ENCODE measurements at regions not wholly inside any gene's neighbourhood (a gene's known extent, or its start where the extent isn't known, plus 50 kb on each side); places are given as distances from the start of the nearest gene placed in this dataset.

DNA sequence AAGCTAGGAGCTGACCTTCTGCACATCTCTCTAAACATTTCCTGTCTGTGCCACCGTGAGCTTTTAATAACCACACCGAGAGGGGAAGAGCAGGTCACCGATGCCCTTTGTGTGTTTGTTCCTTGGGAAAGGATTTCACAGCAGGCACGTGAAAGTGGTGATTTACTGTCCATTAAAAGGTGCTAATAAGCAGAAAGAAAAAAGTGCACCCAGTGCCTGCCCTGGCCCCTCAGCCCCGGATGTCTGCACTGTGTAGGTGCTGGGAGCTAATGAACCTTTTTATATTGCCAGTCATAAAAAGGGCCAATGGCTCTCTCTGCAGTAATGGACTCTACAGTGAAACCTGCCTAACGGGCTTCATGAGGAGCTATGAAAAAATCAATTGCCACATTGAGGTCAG is 312.6 kb downstream of the C6orf118 start:
- WGBS, 2 donors (ENCODE audit: low coverage in 1 of 2) = 24 to 32% methylated on average over 5 to 6 of the region's 6 CpGs
- intact Hi-C loops (cut with DNase I; ENCODE audit: low total_unique reads) (no loop called here), in situ Hi-C loops (cut with MboI; ENCODE audit: low pct_ligation_motif_present in 1 of 4, low pct_unique_long_range_greater_than_20kb in 1 of 4, low sequenced_read_pairs in 3 of 4) (no loop called here)
- no peak for DNase-seq
- Histone ChIP-seq H3K27me3 (no peaks in the 10 kb centered on the region), H3K36me3 (no peaks in the 10 kb centered on the region), H3K27ac (no peak overlapping the region), H3K9me3 (peaks cover 0 to 4% of the 10 kb centered on the region in 2 donors), H3K4me3 (no peak overlapping the region), H3K4me1 (no peaks in the 10 kb centered on the region)
- TF ChIP-seq EP300 (IDR thresholded peaks at IDR 0.05; ENCODE audit: low read depth) = no peak
- TF ChIP-seq POLR2AphosphoS5 (IDR thresholded peaks at IDR 0.05) = no peak

DNA sequence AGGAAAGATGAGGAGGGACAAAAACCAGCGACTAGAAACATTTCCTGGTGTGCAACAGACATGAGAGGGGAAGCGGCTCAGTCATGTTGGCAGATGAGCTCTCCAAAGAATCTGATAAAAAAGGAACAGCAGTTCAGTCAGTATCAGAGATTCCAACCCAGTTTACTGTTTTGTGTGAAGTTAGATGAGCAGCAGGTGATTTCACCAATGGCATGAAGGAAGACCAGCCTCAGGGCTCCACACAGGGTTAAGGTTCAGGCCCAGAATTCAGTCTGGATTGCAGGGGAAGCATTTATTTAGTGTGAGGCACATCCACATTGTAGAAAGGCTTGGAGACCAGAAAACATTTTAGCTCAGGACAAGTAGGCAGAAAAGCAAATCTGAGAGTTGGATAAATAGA is 317.8 kb downstream of the C6orf118 start:
- TF ChIP-seq, protein P1, sequence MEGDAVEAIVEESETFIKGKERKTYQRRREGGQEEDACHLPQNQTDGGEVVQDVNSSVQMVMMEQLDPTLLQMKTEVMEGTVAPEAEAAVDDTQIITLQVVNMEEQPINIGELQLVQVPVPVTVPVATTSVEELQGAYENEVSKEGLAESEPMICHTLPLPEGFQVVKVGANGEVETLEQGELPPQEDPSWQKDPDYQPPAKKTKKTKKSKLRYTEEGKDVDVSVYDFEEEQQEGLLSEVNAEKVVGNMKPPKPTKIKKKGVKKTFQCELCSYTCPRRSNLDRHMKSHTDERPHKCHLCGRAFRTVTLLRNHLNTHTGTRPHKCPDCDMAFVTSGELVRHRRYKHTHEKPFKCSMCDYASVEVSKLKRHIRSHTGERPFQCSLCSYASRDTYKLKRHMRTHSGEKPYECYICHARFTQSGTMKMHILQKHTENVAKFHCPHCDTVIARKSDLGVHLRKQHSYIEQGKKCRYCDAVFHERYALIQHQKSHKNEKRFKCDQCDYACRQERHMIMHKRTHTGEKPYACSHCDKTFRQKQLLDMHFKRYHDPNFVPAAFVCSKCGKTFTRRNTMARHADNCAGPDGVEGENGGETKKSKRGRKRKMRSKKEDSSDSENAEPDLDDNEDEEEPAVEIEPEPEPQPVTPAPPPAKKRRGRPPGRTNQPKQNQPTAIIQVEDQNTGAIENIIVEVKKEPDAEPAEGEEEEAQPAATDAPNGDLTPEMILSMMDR (IDR thresholded peaks at IDR 0.05) = no peak
- TF ChIP-seq POLR2AphosphoS5 (IDR thresholded peaks at IDR 0.05) (no peak), POLR2A (IDR thresholded peaks at IDR 0.05) (no peak), EP300 (IDR thresholded peaks at IDR 0.05; ENCODE audit: low read depth) (no peak)
- DNase-seq = no peak
- 29 to 69% methylated on average over 1 to 2 of the region's 2 CpGs for WGBS, 2 donors (ENCODE audit: low coverage in 1 of 2)
- peaks cover 0 to 4% of the 10 kb centered on the region in 2 donors for H3K9me3 ChIP-seq
- intact Hi-C loops (cut with DNase I; ENCODE audit: low total_unique reads) (no loop called here), in situ Hi-C loops (cut with MboI; ENCODE audit: low pct_ligation_motif_present in 1 of 4, low pct_unique_long_range_greater_than_20kb in 1 of 4, low sequenced_read_pairs in 3 of 4) (no loop called here)
- no peaks in the 10 kb centered on the region for H3K4me1 ChIP-seq
- H3K36me3 ChIP-seq = no peaks in the 10 kb centered on the region
- no peak overlapping the region for H3K4me3 ChIP-seq
- H3K27ac ChIP-seq = no peak overlapping the region
- H3K27me3 ChIP-seq = no peaks in the 10 kb centered on the region

DNA sequence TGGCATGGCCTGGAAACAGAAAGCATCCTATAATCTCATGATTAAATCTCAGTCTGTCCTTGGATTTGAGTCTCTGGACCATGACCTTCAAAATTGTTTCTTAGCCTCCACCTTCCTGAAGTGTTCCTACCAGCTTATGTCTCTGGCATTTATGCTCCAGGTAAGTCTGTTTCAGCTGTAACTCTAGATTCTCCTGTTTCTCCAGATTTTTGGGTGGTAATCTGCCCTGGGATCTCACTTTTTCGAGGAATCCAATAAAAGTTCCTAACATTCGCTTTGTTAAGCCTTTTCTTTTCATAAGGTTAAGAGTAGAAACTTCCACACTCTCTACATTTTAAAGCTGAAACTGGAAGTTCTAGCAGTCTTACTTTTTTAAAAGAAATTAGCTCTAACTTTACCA is 318.5 kb downstream of the C6orf118 start:
- in situ Hi-C loops (cut with MboI; ENCODE audit: low pct_ligation_motif_present in 1 of 4, low pct_unique_long_range_greater_than_20kb in 1 of 4, low sequenced_read_pairs in 3 of 4) = no loop called here
- intact Hi-C loops (cut with DNase I; ENCODE audit: low total_unique reads) = no loop called here

DNA sequence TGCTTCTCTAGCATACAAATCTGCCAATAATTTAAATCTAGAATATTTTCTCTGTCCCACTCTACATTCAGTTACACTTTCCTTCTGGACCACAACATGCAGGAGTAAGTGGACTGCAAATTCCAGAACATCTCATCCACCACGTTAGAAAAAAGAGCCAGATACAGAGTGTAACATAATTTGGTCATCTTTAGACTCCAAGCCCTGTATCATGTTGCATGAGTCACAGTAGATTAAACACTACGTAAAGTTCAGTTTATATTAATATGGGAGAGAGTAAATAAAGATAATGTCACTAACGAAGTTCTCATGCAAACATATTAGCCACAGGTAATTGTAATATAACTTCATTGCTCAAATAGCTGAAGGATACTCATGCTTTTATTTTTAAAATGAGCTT is 327.0 kb downstream of the C6orf118 start:
- no peak for DNase-seq
- H3K4me3 ChIP-seq = no peak overlapping the region
- intact Hi-C loops (cut with DNase I; ENCODE audit: low total_unique reads) (no loop called here), in situ Hi-C loops (cut with MboI; ENCODE audit: low pct_ligation_motif_present in 1 of 4, low pct_unique_long_range_greater_than_20kb in 1 of 4, low sequenced_read_pairs in 3 of 4) (no loop called here)
- no peaks in the 10 kb centered on the region for H3K36me3 ChIP-seq
- H3K27me3 ChIP-seq = no peaks in the 10 kb centered on the region
- no peaks in the 10 kb centered on the region for H3K9me3 ChIP-seq
- no peaks in the 10 kb centered on the region for H3K4me1 ChIP-seq
- no peak overlapping the region for H3K27ac ChIP-seq
- no peak for TF ChIP-seq EP300 (IDR thresholded peaks at IDR 0.05; ENCODE audit: low read depth)
- TF ChIP-seq POLR2AphosphoS5 (IDR thresholded peaks at IDR 0.05) = no peak
- TF ChIP-seq POLR2A (IDR thresholded peaks at IDR 0.05) = no peak
- TF ChIP-seq, protein P1 (IDR thresholded peaks at IDR 0.05) = no peak
- 47 to 65% methylated on average over 3 of the region's 3 CpGs for WGBS, 2 donors (ENCODE audit: low coverage in 1 of 2)

More for the DNA sequence above, 318.5 kb downstream of the C6orf118 start:
- H3K9me3 ChIP-seq = peaks cover 0 to 4% of the 10 kb centered on the region in 2 donors
- no peak overlapping the region for H3K4me3 ChIP-seq
- no peak overlapping the region for H3K27ac ChIP-seq
- no peaks in the 10 kb centered on the region for H3K36me3 ChIP-seq
- no peaks in the 10 kb centered on the region for H3K27me3 ChIP-seq
- DNase-seq = no peak
- TF ChIP-seq, protein P1 (IDR thresholded peaks at IDR 0.05) = no peak
- TF ChIP-seq POLR2A (IDR thresholded peaks at IDR 0.05) (no peak), POLR2AphosphoS5 (IDR thresholded peaks at IDR 0.05) (no peak)
- 59% methylated on average over 2 of the region's 2 CpGs; no CpG with 5 or more reads in 1 of the 2 donors for WGBS, 2 donors (ENCODE audit: low coverage in 1 of 2)
- no peaks in the 10 kb centered on the region for H3K4me1 ChIP-seq

DNA sequence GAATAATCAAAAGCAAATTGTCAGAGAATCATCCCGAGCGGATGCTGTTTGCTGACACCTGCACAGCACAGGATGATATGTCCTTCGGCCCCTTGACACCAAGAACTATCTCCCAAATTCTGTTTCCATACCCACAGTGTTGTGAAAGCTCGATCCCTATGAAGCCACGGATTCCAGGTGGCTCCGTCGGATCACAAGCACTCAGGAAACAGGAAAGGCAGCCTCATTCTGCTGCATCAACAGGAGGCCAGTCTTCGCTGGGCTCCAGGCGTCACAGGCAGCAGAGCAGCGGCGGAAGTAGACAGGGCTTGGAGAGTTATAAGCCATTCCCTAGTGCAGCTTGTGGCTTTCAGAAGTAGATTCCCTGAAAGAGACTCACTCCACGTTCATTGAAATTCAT is 342.3 kb downstream of the C6orf118 start:
- no peak for DNase-seq
- TF ChIP-seq POLR2AphosphoS5 (IDR thresholded peaks at IDR 0.05) (no peak), POLR2A (IDR thresholded peaks at IDR 0.05) (no peak), EP300 (IDR thresholded peaks at IDR 0.05; ENCODE audit: low read depth) (no peak)
- TF ChIP-seq, protein P1 (IDR thresholded peaks at IDR 0.05) = no peak
- no peaks in the 10 kb centered on the region for H3K36me3 ChIP-seq
- WGBS, 2 donors (ENCODE audit: low coverage in 1 of 2) = 78 to 82% methylated on average over 4 to 12 of the region's 12 CpGs
- no peaks in the 10 kb centered on the region for H3K4me1 ChIP-seq
- no peak overlapping the region for H3K4me3 ChIP-seq
- in situ Hi-C loops (cut with MboI; ENCODE audit: low pct_ligation_motif_present in 1 of 4, low pct_unique_long_range_greater_than_20kb in 1 of 4, low sequenced_read_pairs in 3 of 4) = no loop called here
- no peak overlapping the region for H3K27ac ChIP-seq
- intact Hi-C loops (cut with DNase I; ENCODE audit: low total_unique reads) = no loop called here
- no peaks in the 10 kb centered on the region for H3K9me3 ChIP-seq
- no peaks in the 10 kb centered on the region for H3K27me3 ChIP-seq
